Cardiac fibroblast (primary cell): ENCODE measurements at regions not wholly inside any gene's neighbourhood (a gene's known extent, or its start where the extent isn't known, plus 50 kb on each side); places are given as distances from the start of the nearest gene placed in this dataset.

Source experiments
- DNase-seq, 2 donors: peaks; one replicate each; pipeline versions ENCODE4 v3.0.0 to v3.0.0-alpha.2; 2010; ENCODE audit warnings: low read depth in 2 of 2
- H3K4me3 ChIP-seq, 2 donors: replicated peaks in 1 of 2; 1 replicate in 1 of 2; 2 replicates in 1 of 2; pipeline ENCODE4 v1.5.1; 2011; ENCODE audit warnings: low read depth in 2 of 2, low read length in 2 of 2, mild to moderate bottlenecking in 2 of 2, moderate library complexity in 1 of 2
- CTCF ChIP-seq: IDR thresholded peaks from one replicate; pipeline ENCODE4 v1.5.1; 2011; ENCODE audit warnings: low read depth, mild to moderate bottlenecking, low read length, inconsistent platforms

GRCh38 chr3:107970993-107971580 is 119.7 kb downstream of the CD47 start:
- no peak overlapping the region for H3K4me3 ChIP-seq
- no peak for DNase-seq
- TF ChIP-seq CTCF = no peak

- peak; percentile 94 to 96 for DNase-seq
- TF ChIP-seq CTCF = no peak
Measured at GRCh38 chr3:107969994-107970819, 120.6 kb downstream of the CD47 start.

GRCh38 chr3:107969525-107969924 is 121.3 kb downstream of the CD47 start:
- H3K4me3 ChIP-seq = no peak overlapping the region
- DNase-seq = no peak
- no peak for TF ChIP-seq CTCF

More at GRCh38 chr3:107969994-107970819, 120.6 kb downstream of the CD47 start:
- no peak overlapping the region for H3K4me3 ChIP-seq

GRCh38 chr3:107966276-107966675 is 124.6 kb downstream of the CD47 start:
- no peak for TF ChIP-seq CTCF
- DNase-seq = no peak
- H3K4me3 ChIP-seq = no peak overlapping the region

- no peak for TF ChIP-seq CTCF
- DNase-seq = peak in 1 of 2 donors; percentile 46
- no peak overlapping the region for H3K4me3 ChIP-seq
Measured at GRCh38 chr3:107965136-107965655, 125.6 kb downstream of the CD47 start.

GRCh38 chr3:107963581-107963980 is 127.2 kb downstream of the CD47 start:
- TF ChIP-seq CTCF = no peak
- peak in 1 of 2 donors; percentile 51 for DNase-seq
- no peak overlapping the region for H3K4me3 ChIP-seq
